ENCODE measurements at regions not wholly inside any gene's neighbourhood (a gene's known extent, or its start where the extent isn't known, plus 50 kb on each side); places are given as distances from the start of the nearest gene placed in this dataset.

DNA sequence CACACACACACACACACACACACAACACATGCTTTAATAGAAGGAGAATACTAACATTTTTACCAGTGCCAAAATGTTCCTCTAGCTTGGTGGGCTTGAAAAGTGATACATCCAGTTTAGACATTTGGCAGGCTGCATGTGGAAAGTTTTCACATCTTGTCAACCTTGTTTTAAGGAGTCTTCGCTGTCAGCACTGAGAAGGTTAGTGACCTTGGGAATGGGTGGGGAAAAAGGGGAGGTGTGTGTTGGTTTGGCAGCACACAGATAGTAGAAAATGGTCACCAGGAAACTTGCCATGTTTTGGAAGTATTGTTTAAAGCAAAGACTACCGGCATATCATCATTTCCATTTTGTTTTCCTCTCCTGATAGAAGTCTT is 346.5 kb upstream of the ADAMTSL1 start:
- H3K4me3 ChIP-seq (ENCODE audit: insufficient read depth, low read depth, low read length), result no peak overlapping the region
- no peak overlapping the region for H3K27ac ChIP-seq (ENCODE audit: insufficient read depth, low read depth, low read length, poor library complexity, severe bottlenecking)
- 87 to 90% methylated on average over 2 of the region's 2 CpGs for WGBS, 2 experiments
- H3K9me3 ChIP-seq (ENCODE audit: control insufficient read depth, low read length), result no peaks in the 10 kb centered on the region
- no peaks in the 10 kb centered on the region for H3K4me1 ChIP-seq (ENCODE audit: control insufficient read depth, insufficient read depth, low read length)
- no peaks in the 10 kb centered on the region for H3K36me3 ChIP-seq (ENCODE audit: control insufficient read depth, insufficient read depth, low read length)
- no peaks in the 10 kb centered on the region for H3K27me3 ChIP-seq (ENCODE audit: control insufficient read depth, insufficient read depth, low read length, poor library complexity, severe bottlenecking)

DNA sequence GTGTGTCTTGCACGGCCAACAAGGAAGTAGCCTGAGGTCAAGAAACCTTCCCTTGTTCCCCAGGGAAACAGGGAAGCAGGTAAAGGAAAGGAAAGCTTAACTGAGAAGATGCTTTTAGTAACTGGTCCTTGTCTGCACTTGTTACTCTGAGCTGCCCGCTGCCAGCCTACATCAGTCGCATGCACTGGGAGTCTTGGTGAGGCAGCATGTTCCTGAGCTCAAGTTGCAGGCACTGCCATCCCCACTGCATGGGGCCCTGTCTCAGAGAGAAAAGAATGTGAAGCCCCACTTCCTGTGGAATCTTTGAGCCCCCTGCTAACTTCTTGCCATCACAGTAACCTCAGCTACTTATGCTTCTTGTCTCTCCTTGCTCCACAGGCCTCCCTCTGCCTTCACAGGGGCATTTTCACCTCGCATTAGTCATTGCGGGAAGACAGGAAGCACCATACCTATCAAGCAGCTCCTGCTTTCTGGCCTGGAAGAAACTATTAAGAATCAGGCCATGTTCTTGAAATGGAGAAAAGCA is 344.1 kb upstream of the ADAMTSL1 start:
- no peaks in the 10 kb centered on the region for H3K36me3 ChIP-seq (ENCODE audit: control insufficient read depth, insufficient read depth, low read length)
- H3K9me3 ChIP-seq (ENCODE audit: control insufficient read depth, low read length), result no peaks in the 10 kb centered on the region
- WGBS, 2 experiments, result 77 to 78% methylated on average over 5 of the region's 5 CpGs
- H3K27ac ChIP-seq (ENCODE audit: insufficient read depth, low read depth, low read length, poor library complexity, severe bottlenecking), result no peak overlapping the region
- no peaks in the 10 kb centered on the region for H3K27me3 ChIP-seq (ENCODE audit: control insufficient read depth, insufficient read depth, low read length, poor library complexity, severe bottlenecking)
- H3K4me3 ChIP-seq (ENCODE audit: insufficient read depth, low read depth, low read length), result no peak overlapping the region
- H3K4me1 ChIP-seq (ENCODE audit: control insufficient read depth, insufficient read depth, low read length), result no peaks in the 10 kb centered on the region

DNA sequence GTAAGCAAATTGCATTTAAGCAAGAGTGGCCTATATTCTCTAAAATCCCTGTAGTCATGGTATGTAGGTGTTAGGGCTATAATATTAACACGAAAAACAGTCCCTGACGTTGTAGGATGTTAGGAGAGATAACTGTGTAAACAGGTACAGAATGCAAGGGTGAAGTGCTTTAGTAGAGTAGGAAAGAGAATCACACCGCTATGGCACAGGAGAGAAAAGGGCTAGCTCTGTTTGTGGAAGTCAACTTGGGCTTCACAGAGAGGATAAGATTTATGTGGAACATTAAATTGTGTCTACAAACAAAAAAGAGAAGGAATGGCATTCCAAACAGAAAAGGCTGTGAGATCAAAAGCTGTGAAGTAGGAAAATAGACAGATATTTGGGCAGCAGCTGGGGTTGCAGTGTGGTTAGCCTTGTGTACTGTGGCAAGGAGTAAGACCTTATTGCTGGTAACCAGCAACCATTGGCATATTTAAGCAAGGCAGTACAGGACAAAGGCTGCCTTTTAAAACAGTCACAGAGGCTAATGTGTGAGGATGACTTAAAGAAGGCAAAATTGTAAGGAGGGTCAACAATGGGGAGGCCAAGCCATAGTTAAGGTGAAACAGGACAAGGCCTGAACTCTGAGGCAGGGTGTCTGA is 337.5 kb upstream of the ADAMTSL1 start:
- Histone ChIP-seq H3K4me3 (ENCODE audit: insufficient read depth, low read depth, low read length) (no peak overlapping the region), H3K4me1 (ENCODE audit: control insufficient read depth, insufficient read depth, low read length) (no peaks in the 10 kb centered on the region), H3K27me3 (ENCODE audit: control insufficient read depth, insufficient read depth, low read length, poor library complexity, severe bottlenecking) (no peaks in the 10 kb centered on the region), H3K27ac (ENCODE audit: insufficient read depth, low read depth, low read length, poor library complexity, severe bottlenecking) (no peak overlapping the region), H3K9me3 (ENCODE audit: control insufficient read depth, low read length) (no peaks in the 10 kb centered on the region), H3K36me3 (ENCODE audit: control insufficient read depth, insufficient read depth, low read length) (no peaks in the 10 kb centered on the region)
- 92% methylated on average over 3 of the region's 3 CpGs for WGBS, 2 experiments

DNA sequence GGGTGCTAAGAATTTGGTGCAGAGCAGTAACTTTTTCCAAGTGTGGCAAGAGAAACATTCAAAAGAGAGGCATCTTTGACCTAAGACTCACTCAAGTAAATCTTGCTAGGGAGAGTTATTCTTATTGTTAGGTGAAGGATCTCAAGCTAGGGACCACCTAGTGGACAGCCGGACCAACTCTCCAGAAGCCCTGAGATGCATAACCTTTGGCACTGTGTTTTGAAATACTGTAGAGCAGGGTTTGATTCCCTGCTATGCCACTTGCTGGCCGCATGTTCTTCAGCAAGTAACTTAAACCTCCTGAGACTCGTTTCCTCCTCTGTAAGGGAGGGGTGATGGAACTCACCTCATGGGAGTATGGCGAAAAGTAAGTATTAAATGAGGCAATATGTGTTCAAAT is 336.1 kb upstream of the ADAMTSL1 start:
- no peaks in the 10 kb centered on the region for H3K4me1 ChIP-seq (ENCODE audit: control insufficient read depth, insufficient read depth, low read length)

DNA sequence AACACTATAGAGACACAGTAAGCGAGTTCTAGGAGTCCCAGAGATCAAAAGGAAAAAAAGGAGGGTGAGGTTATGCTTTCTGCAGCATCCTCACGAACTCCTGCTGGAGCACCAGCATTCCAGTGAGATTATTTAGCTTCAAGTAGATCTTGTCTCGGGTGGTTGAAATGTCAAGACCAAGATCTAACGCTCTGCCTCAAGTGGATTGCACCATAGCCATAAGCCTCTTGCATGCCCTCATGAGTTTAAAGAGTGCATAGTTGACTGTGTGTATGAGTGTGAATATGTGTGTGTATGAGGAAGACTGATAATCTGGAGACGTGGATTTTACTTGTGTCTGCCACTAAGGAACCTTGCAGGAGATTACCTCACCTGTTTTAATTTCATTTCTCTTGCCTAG is 335.3 kb upstream of the ADAMTSL1 start:
- Histone ChIP-seq H3K27me3 (ENCODE audit: control insufficient read depth, insufficient read depth, low read length, poor library complexity, severe bottlenecking) (no peaks in the 10 kb centered on the region), H3K9me3 (ENCODE audit: control insufficient read depth, low read length) (no peaks in the 10 kb centered on the region), H3K36me3 (ENCODE audit: control insufficient read depth, insufficient read depth, low read length) (no peaks in the 10 kb centered on the region), H3K4me1 (ENCODE audit: control insufficient read depth, insufficient read depth, low read length) (no peaks in the 10 kb centered on the region), H3K4me3 (ENCODE audit: insufficient read depth, low read depth, low read length) (no peak overlapping the region), H3K27ac (ENCODE audit: insufficient read depth, low read depth, low read length, poor library complexity, severe bottlenecking) (no peak overlapping the region)
- WGBS, 2 experiments, result 75 to 76% methylated on average over 5 of the region's 5 CpGs

More for the DNA sequence above, 336.1 kb upstream of the ADAMTSL1 start:
- Histone ChIP-seq H3K9me3 (ENCODE audit: control insufficient read depth, low read length) (no peaks in the 10 kb centered on the region), H3K27me3 (ENCODE audit: control insufficient read depth, insufficient read depth, low read length, poor library complexity, severe bottlenecking) (no peaks in the 10 kb centered on the region), H3K4me3 (ENCODE audit: insufficient read depth, low read depth, low read length) (no peak overlapping the region), H3K27ac (ENCODE audit: insufficient read depth, low read depth, low read length, poor library complexity, severe bottlenecking) (no peak overlapping the region), H3K36me3 (ENCODE audit: control insufficient read depth, insufficient read depth, low read length) (no peaks in the 10 kb centered on the region)
- WGBS, 2 experiments, result 91 to 96% methylated on average over 3 to 4 of the region's 4 CpGs

DNA sequence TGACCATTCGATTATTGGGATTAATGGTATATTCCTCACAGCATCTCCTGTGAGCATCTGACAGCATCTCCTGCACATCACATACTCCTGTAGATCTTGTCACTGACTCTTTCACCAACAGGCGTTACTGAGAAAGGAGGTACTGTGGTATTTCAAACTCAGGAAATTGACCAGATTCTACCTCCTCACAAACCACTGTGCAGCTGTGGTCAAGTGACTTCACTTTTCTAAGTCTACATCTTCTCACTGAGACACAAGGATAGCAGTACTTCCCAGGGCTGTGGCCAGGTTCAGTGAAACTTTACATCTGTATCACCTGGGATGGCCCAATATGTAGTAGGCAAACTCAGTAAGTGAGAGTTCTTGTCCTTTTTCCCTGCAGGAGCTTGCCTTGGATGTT is 332.3 kb upstream of the ADAMTSL1 start:
- Histone ChIP-seq H3K4me3 (ENCODE audit: insufficient read depth, low read depth, low read length) (no peak overlapping the region), H3K36me3 (ENCODE audit: control insufficient read depth, insufficient read depth, low read length) (no peaks in the 10 kb centered on the region), H3K9me3 (ENCODE audit: control insufficient read depth, low read length) (no peaks in the 10 kb centered on the region), H3K27me3 (ENCODE audit: control insufficient read depth, insufficient read depth, low read length, poor library complexity, severe bottlenecking) (no peaks in the 10 kb centered on the region), H3K27ac (ENCODE audit: insufficient read depth, low read depth, low read length, poor library complexity, severe bottlenecking) (no peak overlapping the region), H3K4me1 (ENCODE audit: control insufficient read depth, insufficient read depth, low read length) (no peaks in the 10 kb centered on the region)
- 95 to 100% methylated on average over 2 of the region's 2 CpGs for WGBS, 2 experiments

DNA sequence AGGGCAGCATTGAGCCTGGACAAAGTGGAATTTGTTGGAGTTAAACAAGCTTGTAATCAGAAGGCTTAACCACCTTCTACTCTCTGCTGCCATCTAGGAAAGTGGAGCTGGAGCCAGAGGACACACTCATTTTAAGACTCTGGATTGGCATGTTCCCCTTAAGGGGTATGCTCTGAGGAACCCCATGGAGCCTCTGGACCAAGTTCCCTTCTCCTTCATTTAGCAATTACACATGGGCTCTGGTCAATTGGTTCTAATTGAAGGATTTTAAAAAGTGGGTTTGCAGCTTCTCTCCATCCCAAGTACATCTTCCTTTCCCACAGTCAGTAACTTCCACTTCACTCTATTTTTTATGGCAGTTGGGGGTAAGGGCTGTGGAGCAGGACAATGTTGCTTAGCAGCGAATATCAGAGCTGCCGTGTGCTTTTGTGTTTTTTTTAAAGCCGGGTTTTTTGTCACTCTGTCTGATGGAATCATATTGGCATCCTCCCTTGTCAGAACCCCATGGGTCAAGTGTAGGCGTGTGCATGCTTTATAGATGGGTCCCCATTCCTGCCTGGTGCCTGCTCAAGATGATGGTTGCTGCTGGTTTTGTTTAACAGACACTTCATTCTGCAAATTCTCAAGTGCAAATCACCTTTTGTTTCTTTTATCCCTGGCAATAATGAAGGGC is 330.7 kb upstream of the ADAMTSL1 start:
- Histone ChIP-seq H3K9me3 (ENCODE audit: control insufficient read depth, low read length) (no peaks in the 10 kb centered on the region), H3K4me1 (ENCODE audit: control insufficient read depth, insufficient read depth, low read length) (no peaks in the 10 kb centered on the region), H3K27ac (ENCODE audit: insufficient read depth, low read depth, low read length, poor library complexity, severe bottlenecking) (no peak overlapping the region), H3K36me3 (ENCODE audit: control insufficient read depth, insufficient read depth, low read length) (no peaks in the 10 kb centered on the region), H3K4me3 (ENCODE audit: insufficient read depth, low read depth, low read length) (no peak overlapping the region), H3K27me3 (ENCODE audit: control insufficient read depth, insufficient read depth, low read length, poor library complexity, severe bottlenecking) (no peaks in the 10 kb centered on the region)
- 83 to 89% methylated on average over 4 of the region's 4 CpGs for WGBS, 2 experiments

DNA sequence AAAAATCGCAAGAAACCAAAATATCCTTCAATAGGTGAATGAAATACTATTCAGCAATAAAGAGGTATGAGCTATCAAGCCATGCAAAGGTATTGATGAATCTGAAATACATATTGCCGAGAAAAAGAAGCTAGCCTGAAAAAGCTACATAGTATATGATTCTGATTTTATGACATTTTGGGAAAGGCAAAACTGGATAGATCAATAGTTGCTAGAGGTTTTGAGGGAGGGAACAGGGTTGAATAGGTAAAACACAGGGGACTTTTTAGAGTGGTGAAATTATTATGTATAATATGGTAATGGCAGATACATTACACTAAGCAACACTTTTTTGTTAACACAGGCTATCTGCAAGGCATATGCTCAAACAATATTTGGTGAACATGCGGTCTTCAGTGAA is 327.6 kb upstream of the ADAMTSL1 start:
- Histone ChIP-seq H3K36me3 (ENCODE audit: control insufficient read depth, insufficient read depth, low read length) (no peaks in the 10 kb centered on the region), H3K27ac (ENCODE audit: insufficient read depth, low read depth, low read length, poor library complexity, severe bottlenecking) (no peak overlapping the region), H3K4me1 (ENCODE audit: control insufficient read depth, insufficient read depth, low read length) (no peaks in the 10 kb centered on the region), H3K27me3 (ENCODE audit: control insufficient read depth, insufficient read depth, low read length, poor library complexity, severe bottlenecking) (no peaks in the 10 kb centered on the region), H3K4me3 (ENCODE audit: insufficient read depth, low read depth, low read length) (no peak overlapping the region), H3K9me3 (ENCODE audit: control insufficient read depth, low read length) (no peaks in the 10 kb centered on the region)
- WGBS, 2 experiments, result 86 to 99% methylated on average over 2 of the region's 3 CpGs

DNA sequence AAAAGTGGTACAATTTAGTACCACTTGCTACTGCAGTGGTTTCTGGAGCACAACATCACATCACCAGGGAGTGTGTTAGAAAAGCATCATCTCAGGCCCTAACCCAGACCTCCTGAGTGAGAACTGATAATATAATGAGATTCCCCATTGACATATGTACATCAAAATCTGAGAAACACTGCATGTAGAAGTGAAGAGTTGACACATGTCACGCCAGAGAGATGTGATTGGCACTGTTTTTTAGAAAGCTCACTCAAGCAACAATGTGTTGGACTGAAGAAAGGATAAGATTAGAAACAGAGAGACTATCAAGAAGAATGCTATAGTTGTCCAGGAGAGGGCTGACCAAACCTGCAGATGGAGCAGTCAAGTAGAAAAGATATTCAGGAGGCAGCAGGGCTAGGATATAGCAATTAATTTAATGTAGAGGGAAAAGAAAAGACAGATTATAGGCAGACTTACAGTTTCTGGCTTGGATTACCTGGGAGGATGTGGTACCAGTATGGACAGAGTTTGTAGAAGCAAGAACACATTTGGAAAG is 324.4 kb upstream of the ADAMTSL1 start:
- WGBS, 2 experiments, result 72 to 85% methylated on average over 1 of the region's 1 CpG
- Histone ChIP-seq H3K4me3 (ENCODE audit: insufficient read depth, low read depth, low read length) (no peak overlapping the region), H3K27ac (ENCODE audit: insufficient read depth, low read depth, low read length, poor library complexity, severe bottlenecking) (no peak overlapping the region), H3K27me3 (ENCODE audit: control insufficient read depth, insufficient read depth, low read length, poor library complexity, severe bottlenecking) (no peaks in the 10 kb centered on the region), H3K36me3 (ENCODE audit: control insufficient read depth, insufficient read depth, low read length) (no peaks in the 10 kb centered on the region), H3K9me3 (ENCODE audit: control insufficient read depth, low read length) (no peaks in the 10 kb centered on the region), H3K4me1 (ENCODE audit: control insufficient read depth, insufficient read depth, low read length) (no peaks in the 10 kb centered on the region)

DNA sequence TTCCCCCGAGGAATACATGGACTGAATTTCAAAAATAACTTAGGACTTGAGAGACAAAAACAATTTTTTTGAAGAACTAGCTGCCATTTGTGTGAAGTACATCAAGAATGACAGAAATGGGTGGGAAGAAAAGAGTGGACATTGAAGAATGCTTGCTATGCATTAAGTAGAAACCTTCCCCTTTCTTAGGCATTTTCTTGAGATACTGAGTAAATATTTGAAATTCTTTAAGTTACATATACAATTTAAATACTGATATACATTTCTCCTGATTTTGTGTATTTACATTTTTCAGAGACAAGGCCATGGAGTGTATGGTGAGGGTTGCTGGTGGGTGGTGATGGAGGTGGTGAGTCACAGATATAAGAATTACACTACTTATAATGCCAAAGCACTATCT is 319.3 kb upstream of the ADAMTSL1 start:
- Histone ChIP-seq H3K4me1 (ENCODE audit: control insufficient read depth, insufficient read depth, low read length) (no peaks in the 10 kb centered on the region), H3K27ac (ENCODE audit: insufficient read depth, low read depth, low read length, poor library complexity, severe bottlenecking) (no peak overlapping the region), H3K36me3 (ENCODE audit: control insufficient read depth, insufficient read depth, low read length) (no peaks in the 10 kb centered on the region), H3K4me3 (ENCODE audit: insufficient read depth, low read depth, low read length) (no peak overlapping the region), H3K9me3 (ENCODE audit: control insufficient read depth, low read length) (no peaks in the 10 kb centered on the region), H3K27me3 (ENCODE audit: control insufficient read depth, insufficient read depth, low read length, poor library complexity, severe bottlenecking) (no peaks in the 10 kb centered on the region)
- WGBS, 2 experiments, result 100% methylated on average over 1 of the region's 1 CpG
